ENCODE measurements at regions not wholly inside any gene's neighbourhood (a gene's known extent, or its start where the extent isn't known, plus 50 kb on each side); places are given as distances from the start of the nearest gene placed in this dataset.

DNA sequence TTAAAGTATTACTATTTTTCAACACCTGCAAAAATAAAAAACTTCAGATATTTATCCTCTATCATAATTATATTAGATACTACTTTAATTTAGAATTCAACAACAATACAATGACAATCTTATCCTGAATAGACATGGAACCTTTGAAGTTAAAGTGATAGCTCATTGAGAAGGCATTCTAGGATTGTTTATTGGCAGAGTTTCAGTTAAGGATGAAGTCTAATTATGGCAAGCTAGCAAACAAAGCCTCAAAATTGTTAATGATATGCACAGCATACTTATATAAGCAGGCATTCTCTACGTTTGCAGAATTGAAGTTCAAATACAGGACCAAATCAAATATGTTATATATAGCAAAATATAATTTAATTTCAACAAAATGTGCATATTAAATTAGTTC lies 91.2 kb upstream of the ABI3BP start:
- no peak for TF ChIP-seq ZC3H11A (IDR thresholded peaks at IDR 0.05)
- TF ChIP-seq, protein P1, sequence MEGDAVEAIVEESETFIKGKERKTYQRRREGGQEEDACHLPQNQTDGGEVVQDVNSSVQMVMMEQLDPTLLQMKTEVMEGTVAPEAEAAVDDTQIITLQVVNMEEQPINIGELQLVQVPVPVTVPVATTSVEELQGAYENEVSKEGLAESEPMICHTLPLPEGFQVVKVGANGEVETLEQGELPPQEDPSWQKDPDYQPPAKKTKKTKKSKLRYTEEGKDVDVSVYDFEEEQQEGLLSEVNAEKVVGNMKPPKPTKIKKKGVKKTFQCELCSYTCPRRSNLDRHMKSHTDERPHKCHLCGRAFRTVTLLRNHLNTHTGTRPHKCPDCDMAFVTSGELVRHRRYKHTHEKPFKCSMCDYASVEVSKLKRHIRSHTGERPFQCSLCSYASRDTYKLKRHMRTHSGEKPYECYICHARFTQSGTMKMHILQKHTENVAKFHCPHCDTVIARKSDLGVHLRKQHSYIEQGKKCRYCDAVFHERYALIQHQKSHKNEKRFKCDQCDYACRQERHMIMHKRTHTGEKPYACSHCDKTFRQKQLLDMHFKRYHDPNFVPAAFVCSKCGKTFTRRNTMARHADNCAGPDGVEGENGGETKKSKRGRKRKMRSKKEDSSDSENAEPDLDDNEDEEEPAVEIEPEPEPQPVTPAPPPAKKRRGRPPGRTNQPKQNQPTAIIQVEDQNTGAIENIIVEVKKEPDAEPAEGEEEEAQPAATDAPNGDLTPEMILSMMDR (IDR thresholded peaks at IDR 0.05): no peak
- no peak for TF ChIP-seq POLR2A (IDR thresholded peaks at IDR 0.05; ENCODE audit: low read length)
